Lower leg skin (tissue), 3 donors: ENCODE measurements at regions not wholly inside any gene's neighbourhood (a gene's known extent, or its start where the extent isn't known, plus 50 kb on each side); places are given as distances from the start of the nearest gene placed in this dataset.

Experiments
- POLR2A ChIP-seq, 2 donors: fragments of 450-650 bp; IDR thresholded peaks; one replicate each; pipeline ENCODE4 v1.6.1; 2016 to 2017; ENCODE audit warnings: antibody characterized with exemption in 2 of 2, mild to moderate bottlenecking in 1 of 2, moderate library complexity in 1 of 2
- TF ChIP-seq, protein P1 (sequence below), 3 donors: fragments of 450-650 bp; IDR thresholded peaks; one replicate each; pipeline ENCODE4 v1.5.1; 2016; ENCODE audit warnings: antibody characterized with exemption in 3 of 3, mild to moderate bottlenecking in 3 of 3, moderate library complexity in 2 of 3

- TF ChIP-seq, protein P1, sequence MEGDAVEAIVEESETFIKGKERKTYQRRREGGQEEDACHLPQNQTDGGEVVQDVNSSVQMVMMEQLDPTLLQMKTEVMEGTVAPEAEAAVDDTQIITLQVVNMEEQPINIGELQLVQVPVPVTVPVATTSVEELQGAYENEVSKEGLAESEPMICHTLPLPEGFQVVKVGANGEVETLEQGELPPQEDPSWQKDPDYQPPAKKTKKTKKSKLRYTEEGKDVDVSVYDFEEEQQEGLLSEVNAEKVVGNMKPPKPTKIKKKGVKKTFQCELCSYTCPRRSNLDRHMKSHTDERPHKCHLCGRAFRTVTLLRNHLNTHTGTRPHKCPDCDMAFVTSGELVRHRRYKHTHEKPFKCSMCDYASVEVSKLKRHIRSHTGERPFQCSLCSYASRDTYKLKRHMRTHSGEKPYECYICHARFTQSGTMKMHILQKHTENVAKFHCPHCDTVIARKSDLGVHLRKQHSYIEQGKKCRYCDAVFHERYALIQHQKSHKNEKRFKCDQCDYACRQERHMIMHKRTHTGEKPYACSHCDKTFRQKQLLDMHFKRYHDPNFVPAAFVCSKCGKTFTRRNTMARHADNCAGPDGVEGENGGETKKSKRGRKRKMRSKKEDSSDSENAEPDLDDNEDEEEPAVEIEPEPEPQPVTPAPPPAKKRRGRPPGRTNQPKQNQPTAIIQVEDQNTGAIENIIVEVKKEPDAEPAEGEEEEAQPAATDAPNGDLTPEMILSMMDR (IDR thresholded peaks at IDR 0.05), result no peak
- TF ChIP-seq POLR2A (IDR thresholded peaks at IDR 0.05), result no peak
Measured at GRCh38 chr11:80331694-80332093, 890.9 kb upstream of the TENM4 start.
